ENCODE measurements at regions not wholly inside any gene's neighbourhood (a gene's known extent, or its start where the extent isn't known, plus 50 kb on each side); places are given as distances from the start of the nearest gene placed in this dataset.
"Not testable (repeated sequence)": the region's sequence is repeated elsewhere in the genome, so short reads cannot be mapped to it uniquely, and the experiment has no call there.

GRCh38 chrX:75673468-75673867, 111.6 kb downstream of the MAGEE2 start:
- no peak for DNase-seq

- DNase-seq = no peak
Measured at GRCh38 chrX:75655627-75656026, 129.4 kb downstream of the MAGEE2 start.

DNA sequence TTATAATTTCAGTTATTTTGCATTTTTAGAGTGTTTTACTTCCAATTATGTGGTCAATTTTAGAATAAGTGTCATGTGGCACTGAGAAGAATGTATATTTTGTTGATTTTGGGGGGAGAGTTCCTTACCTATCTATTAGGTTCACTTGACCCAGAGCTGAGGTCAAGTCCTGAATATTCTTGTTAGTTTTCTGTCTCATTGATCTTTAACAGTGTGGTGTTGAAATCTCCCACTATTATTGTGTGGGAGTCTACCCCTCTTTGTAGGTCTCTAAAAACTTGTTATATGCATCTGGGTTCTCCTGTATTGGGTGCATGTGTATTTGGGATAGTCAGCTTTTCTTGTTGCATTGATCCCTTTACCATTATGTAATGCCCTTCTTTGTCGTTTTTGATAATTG, 127.0 kb upstream of the ZDHHC15 start:
- no peak for DNase-seq

GRCh38 chrX:75648803-75649588, 126.2 kb upstream of the ZDHHC15 start:
- DNase-seq = no peak

DNA sequence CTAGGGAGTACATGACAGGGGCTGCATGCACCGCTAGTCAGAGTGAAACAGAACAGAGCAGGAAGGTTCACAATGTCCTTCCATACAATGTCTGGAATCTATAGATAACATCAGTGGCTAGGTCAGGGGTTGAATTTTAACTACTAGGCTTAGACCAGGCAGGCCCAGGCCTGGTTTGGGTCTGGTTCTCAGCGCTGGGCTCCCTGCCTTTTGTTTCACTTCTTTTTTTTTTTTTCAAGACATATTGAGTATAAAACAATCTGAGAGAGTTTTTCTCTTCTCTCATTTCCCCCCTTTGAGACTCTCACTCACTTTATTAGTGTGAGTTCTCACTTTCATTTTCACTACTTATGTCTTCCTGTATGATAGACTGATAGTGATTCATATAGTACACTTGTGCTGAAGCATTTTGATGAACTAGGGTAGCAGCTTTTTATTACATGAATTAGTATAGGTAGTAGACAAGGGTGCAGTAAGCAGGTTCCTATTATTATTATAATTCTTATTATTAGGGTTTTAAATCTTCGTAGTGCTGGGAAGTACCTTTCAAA, 120.0 kb upstream of the ZDHHC15 start:
- no peak for DNase-seq

GRCh38 chrX:75638332-75638731, 115.5 kb upstream of the ZDHHC15 start:
- no peak for DNase-seq

- no peak for DNase-seq
Measured at GRCh38 chrX:75625232-75625631, 102.4 kb upstream of the ZDHHC15 start.

DNA sequence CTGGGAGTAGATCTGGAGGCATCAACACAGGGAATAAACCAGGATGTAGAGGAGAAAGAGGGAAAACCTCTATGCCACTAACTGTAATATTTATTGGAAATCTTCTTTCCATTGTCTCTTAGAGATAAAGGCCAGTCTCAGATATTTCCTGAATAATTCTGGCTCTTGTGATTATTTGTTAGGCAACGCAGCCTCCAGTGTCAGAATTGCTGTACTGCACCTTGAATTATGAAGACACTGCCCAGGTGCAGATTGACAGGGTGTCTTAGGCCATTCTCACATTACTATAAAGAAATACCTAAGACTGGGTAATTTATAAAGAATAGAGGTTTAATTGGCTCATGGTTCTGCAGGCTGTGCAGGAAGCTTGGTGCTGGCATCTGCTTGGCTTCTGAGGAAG, 100.7 kb upstream of the ZDHHC15 start:
- no peak for DNase-seq

GRCh38 chrX:75609406-75609805, 86.6 kb upstream of the ZDHHC15 start:
- DNase-seq = no peak

GRCh38 chrX:75603833-75604232, 81.0 kb upstream of the ZDHHC15 start:
- DNase-seq = peak; percentile 0

GRCh38 chrX:75602022-75602421, 79.2 kb upstream of the ZDHHC15 start:
- not testable (repeated sequence) for DNase-seq

DNA sequence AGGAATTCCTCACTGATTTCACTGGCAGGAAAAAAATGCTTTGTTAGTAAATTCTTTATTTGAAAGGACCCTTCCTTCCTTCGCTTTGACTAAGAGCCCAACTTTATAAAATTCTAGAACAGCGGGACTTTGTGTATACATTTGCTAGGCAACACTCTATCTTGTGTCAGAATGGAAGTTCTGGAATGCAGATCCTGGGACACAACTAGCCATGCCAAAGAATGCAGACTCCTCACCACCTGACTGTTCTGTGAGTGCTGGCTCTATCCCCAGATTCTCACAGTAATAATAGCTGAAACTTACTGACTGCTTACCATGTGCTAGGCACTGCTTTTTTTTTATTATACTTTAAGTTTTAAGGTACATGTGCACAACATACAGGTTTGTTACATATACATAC, 73.3 kb upstream of the ZDHHC15 start:
- no peak for DNase-seq

DNA sequence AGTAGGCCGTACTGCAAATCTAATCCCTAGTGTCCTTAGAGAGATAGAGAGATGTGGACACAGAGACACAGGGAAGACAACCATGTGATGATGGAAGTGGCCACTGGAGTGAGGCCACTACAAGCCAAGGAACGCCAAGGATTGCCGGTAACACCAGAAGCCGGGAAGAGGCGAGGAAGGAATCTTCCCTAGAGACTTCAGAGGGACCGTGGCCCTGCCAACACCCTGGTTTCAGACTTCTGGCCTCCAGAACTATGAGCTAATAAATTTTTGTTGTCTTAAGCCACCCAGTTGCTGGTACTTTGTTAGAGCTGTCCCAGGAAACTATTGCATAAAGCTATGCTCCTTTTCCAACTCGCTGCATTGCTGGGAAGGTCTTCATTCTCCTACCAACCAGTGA, 70.3 kb upstream of the ZDHHC15 start:
- DNase-seq = not testable (repeated sequence)

GRCh38 chrX:75582511-75582910, 59.7 kb upstream of the ZDHHC15 start:
- DNase-seq = no peak

Measured in NCI-H1105 (cell line).